ENCODE measurements at regions not wholly inside any gene's neighbourhood (a gene's known extent, or its start where the extent isn't known, plus 50 kb on each side); places are given as distances from the start of the nearest gene placed in this dataset.

DNA sequence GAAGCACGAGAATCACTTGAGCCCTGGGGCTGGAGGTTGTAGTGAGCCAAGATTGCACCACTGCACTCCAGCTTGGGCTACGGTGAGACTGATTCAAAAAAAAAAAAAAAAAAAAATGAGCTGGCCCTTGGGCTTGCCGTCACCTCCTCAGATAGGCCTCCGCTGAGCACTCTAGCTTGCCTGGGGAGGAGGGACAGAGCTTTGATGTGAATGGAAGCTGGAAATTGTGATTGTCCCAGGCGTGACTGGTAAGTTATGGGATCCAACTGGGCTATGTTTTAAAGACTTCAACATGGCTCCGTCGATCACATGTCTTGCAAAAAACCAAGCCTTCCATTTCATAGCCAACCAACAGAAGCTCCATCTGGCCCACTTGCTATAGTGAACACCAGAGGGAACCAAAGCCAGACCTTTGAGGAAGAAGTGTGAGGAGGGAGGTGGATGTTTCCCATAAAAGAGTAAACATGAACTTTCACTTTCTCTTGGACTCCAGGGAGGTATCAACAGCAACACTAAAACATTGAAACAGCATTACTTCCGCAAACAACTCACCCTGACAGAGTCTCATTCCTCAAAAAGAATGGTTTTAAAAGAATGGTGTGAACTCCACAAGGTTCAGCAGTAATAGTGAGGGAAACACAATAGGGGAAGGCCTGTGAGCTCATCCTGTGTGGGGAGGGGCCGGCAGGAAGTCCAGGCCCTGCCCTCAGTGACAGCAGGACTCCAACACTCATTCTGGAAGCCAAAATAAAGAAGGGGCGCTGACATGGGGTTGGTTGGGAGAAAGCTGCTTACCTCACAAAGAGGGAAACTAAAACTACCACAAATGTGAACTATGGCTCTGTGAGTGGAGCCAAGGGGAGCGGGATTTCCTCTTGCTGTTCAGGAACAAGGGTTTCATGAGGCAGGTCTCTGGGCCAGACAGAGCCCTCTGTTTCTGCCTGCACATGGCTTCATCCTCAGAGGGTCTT lies 59.2 kb upstream of the IL12A start:
- Histone ChIP-seq H3K36me3 (replicated peaks in 1 of 2; ENCODE audit: control insufficient read depth in 2 of 2, insufficient read depth in 2 of 2, low read length in 2 of 2) (no peaks in the 10 kb centered on the region), H2AK5ac (ENCODE audit: low read depth, low read length) (no peak overlapping the region), H3K27ac (replicated peaks; ENCODE audit: low read length) (no peak overlapping the region), H2BK15ac (ENCODE audit: low read length) (no peak overlapping the region), H4K91ac (ENCODE audit: low read depth, low read length, poor library complexity) (no peak overlapping the region), H3K4me3 (ENCODE audit: low read length in 2 of 2) (no peak overlapping the region), H2BK5ac (ENCODE audit: low read length) (no peak overlapping the region), H3K14ac (ENCODE audit: low read length) (no peak overlapping the region), H3K79me1 (ENCODE audit: low read depth, low read length) (no peaks in the 10 kb centered on the region), H2AFZ (ENCODE audit: low read length) (peak overlapping the region; percentile 76), H3K4me2 (ENCODE audit: insufficient read depth, low read length, poor library complexity, severe bottlenecking) (no peak overlapping the region), H2BK12ac (ENCODE audit: low read length) (no peak overlapping the region), H3K9me3 (replicated peaks in 1 of 2; ENCODE audit: control insufficient read depth in 2 of 2, insufficient read depth in 1 of 2, low read depth in 1 of 2, low read length in 2 of 2) (peaks cover 5 to 7% of the 10 kb centered on the region in 2 donors), H2BK120ac (ENCODE audit: low read depth, low read length) (no peak overlapping the region), H3K9ac (ENCODE audit: low read depth, low read length, poor library complexity) (no peak overlapping the region), H4K8ac (ENCODE audit: low read depth, low read length) (no peak overlapping the region), H3K27me3 (ENCODE audit: control insufficient read depth in 3 of 3, insufficient read depth in 3 of 3, low read depth in 1 of 3, low read length in 3 of 3) (no peaks in the 10 kb centered on the region), H3K4me1 (ENCODE audit: control insufficient read depth in 2 of 2, insufficient read depth in 1 of 2, low read depth in 1 of 2, low read length in 2 of 2) (peaks cover 0 to 11% of the 10 kb centered on the region in 2 donors), H3K23ac (ENCODE audit: low read depth, low read length, poor library complexity) (no peak overlapping the region), H3K4ac (ENCODE audit: low read length) (no peak overlapping the region), H3K18ac (ENCODE audit: low read length) (peak overlapping the region; percentile 59)
- no peak for DNase-seq (ENCODE audit: low spot score)
- WGBS, 2 donors (ENCODE audit: extremely low coverage in 2 of 2, insufficient read length in 2 of 2, insufficient replicate concordance in 1 of 2), result no CpG with 5 or more reads among the region's 11 CpGs

DNA sequence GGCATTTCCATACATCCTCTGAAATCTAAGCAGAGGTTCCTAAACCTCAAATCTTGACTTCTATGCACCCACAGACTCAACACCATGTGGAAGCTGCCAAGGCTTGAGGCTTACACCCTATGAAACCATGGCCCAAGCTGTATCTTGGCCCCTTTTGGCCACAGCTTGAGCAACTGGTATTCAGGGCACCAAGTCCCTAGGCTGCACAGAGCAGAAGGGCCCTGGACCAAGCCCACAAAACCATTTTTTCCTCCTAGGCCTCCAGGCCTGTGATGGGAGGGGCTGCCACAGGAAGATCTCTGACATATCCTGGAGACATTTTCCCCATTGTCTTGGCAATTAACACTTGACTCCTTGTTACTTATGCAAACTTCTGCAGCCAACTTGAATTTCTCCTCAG lies 54.4 kb upstream of the IL12A start:
- H2AK5ac ChIP-seq (ENCODE audit: low read depth, low read length), result no peak overlapping the region
- H3K4me2 ChIP-seq (ENCODE audit: insufficient read depth, low read length, poor library complexity, severe bottlenecking), result no peak overlapping the region
- no peak overlapping the region for H2BK12ac ChIP-seq (ENCODE audit: low read length)
- no peak overlapping the region for H3K4me3 ChIP-seq (ENCODE audit: low read length in 2 of 2)
- H3K18ac ChIP-seq (ENCODE audit: low read length), result no peak overlapping the region
- no peak overlapping the region for H4K8ac ChIP-seq (ENCODE audit: low read depth, low read length)
- no peaks in the 10 kb centered on the region for H3K79me1 ChIP-seq (ENCODE audit: low read depth, low read length)
- DNase-seq (ENCODE audit: low spot score), result no peak
- no peak overlapping the region for H3K27ac ChIP-seq (replicated peaks; ENCODE audit: low read length)
- no peak overlapping the region for H3K4ac ChIP-seq (ENCODE audit: low read length)
- H3K9ac ChIP-seq (ENCODE audit: low read depth, low read length, poor library complexity), result no peak overlapping the region
- H3K9me3 ChIP-seq (replicated peaks in 1 of 2; ENCODE audit: control insufficient read depth in 2 of 2, insufficient read depth in 1 of 2, low read depth in 1 of 2, low read length in 2 of 2), result peaks cover 5 to 7% of the 10 kb centered on the region in 2 donors
- no peak overlapping the region for H2BK15ac ChIP-seq (ENCODE audit: low read length)
- H2BK5ac ChIP-seq (ENCODE audit: low read length), result no peak overlapping the region
- no peak overlapping the region for H3K23ac ChIP-seq (ENCODE audit: low read depth, low read length, poor library complexity)
- H4K91ac ChIP-seq (ENCODE audit: low read depth, low read length, poor library complexity), result no peak overlapping the region
- no peak overlapping the region for H2BK120ac ChIP-seq (ENCODE audit: low read depth, low read length)
- H3K36me3 ChIP-seq (replicated peaks in 1 of 2; ENCODE audit: control insufficient read depth in 2 of 2, insufficient read depth in 2 of 2, low read length in 2 of 2), result no peaks in the 10 kb centered on the region
- H3K27me3 ChIP-seq (ENCODE audit: control insufficient read depth in 3 of 3, insufficient read depth in 3 of 3, low read depth in 1 of 3, low read length in 3 of 3), result no peaks in the 10 kb centered on the region
- no peak overlapping the region for H3K14ac ChIP-seq (ENCODE audit: low read length)
- H2AFZ ChIP-seq (ENCODE audit: low read length), result no peak overlapping the region
- peaks cover 0 to 7% of the 10 kb centered on the region in 2 donors for H3K4me1 ChIP-seq (ENCODE audit: control insufficient read depth in 2 of 2, insufficient read depth in 1 of 2, low read depth in 1 of 2, low read length in 2 of 2)

DNA sequence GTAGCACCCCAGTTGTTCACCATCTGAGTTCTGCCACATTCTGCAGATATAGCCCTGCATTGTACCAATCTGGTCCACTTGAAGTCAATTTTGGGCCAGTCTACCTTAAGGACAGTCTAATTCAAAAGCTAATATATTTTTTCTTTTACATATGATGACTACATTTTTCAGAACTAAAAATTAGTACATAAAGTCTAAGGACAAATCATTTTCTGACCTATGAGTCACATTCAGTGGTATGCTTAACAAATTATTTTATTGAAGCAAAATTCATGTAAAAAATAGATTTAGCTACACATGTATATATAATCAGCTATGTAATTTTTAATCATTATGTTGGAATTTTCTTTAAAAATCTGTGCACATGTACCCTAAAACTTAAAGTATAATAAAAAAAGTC lies 52.1 kb upstream of the IL12A start:
- no peak overlapping the region for H2BK15ac ChIP-seq (ENCODE audit: low read length)

DNA sequence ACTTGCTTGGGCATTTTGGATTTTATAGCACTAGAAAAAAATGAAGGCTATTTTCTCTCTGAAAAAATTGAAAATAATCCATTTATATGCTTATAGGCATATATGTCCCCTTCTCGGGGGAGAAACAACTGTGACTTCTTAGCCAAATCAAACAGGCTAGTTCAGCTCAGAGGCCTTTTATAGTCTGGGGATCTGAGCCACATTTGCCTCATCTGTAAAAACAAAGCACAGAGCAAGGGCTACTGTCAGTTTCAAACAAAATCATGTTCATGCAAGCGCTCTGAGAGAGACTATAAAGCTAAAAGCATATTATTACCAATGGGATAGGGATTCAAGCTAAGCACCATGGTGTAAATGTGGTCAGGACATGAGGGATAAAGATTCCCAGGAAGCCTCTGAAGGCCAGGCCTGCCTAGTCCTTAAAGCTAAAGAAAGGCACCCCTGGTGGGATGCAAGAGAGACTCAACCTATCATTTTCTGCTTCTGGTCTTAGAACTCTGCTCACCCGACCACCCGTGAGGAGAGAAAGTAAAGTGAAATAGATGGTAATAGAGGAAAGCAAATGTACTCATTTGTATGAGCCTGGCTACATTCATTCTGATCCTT lies 51.0 kb upstream of the IL12A start:
- no CpG with 5 or more reads among the region's 4 CpGs for WGBS, 2 donors (ENCODE audit: extremely low coverage in 2 of 2, insufficient read length in 2 of 2, insufficient replicate concordance in 1 of 2)
- no peak overlapping the region for H3K14ac ChIP-seq (ENCODE audit: low read length)
- no peaks in the 10 kb centered on the region for H3K36me3 ChIP-seq (replicated peaks in 1 of 2; ENCODE audit: control insufficient read depth in 2 of 2, insufficient read depth in 2 of 2, low read length in 2 of 2)
- H3K4me2 ChIP-seq (ENCODE audit: insufficient read depth, low read length, poor library complexity, severe bottlenecking), result no peak overlapping the region
- H4K91ac ChIP-seq (ENCODE audit: low read depth, low read length, poor library complexity), result no peak overlapping the region
- H2BK15ac ChIP-seq (ENCODE audit: low read length), result no peak overlapping the region
- no peak overlapping the region for H2BK5ac ChIP-seq (ENCODE audit: low read length)
- H3K9ac ChIP-seq (ENCODE audit: low read depth, low read length, poor library complexity), result no peak overlapping the region
- no peak overlapping the region for H3K4ac ChIP-seq (ENCODE audit: low read length)
- no peaks in the 10 kb centered on the region for H3K79me1 ChIP-seq (ENCODE audit: low read depth, low read length)
- no peak overlapping the region for H3K27ac ChIP-seq (replicated peaks; ENCODE audit: low read length)
- H4K8ac ChIP-seq (ENCODE audit: low read depth, low read length), result no peak overlapping the region
- no peak overlapping the region for H3K4me3 ChIP-seq (ENCODE audit: low read length in 2 of 2)
- H3K9me3 ChIP-seq (replicated peaks in 1 of 2; ENCODE audit: control insufficient read depth in 2 of 2, insufficient read depth in 1 of 2, low read depth in 1 of 2, low read length in 2 of 2), result peaks cover 5 to 7% of the 10 kb centered on the region in 2 donors
- no peaks in the 10 kb centered on the region for H3K27me3 ChIP-seq (ENCODE audit: control insufficient read depth in 3 of 3, insufficient read depth in 3 of 3, low read depth in 1 of 3, low read length in 3 of 3)
- no peak overlapping the region for H3K18ac ChIP-seq (ENCODE audit: low read length)
- H3K4me1 ChIP-seq (ENCODE audit: control insufficient read depth in 2 of 2, insufficient read depth in 1 of 2, low read depth in 1 of 2, low read length in 2 of 2), result no peaks in the 10 kb centered on the region
- no peak overlapping the region for H2AFZ ChIP-seq (ENCODE audit: low read length)
- DNase-seq (ENCODE audit: low spot score), result no peak
- H2AK5ac ChIP-seq (ENCODE audit: low read depth, low read length), result no peak overlapping the region
- no peak overlapping the region for H2BK120ac ChIP-seq (ENCODE audit: low read depth, low read length)
- H2BK12ac ChIP-seq (ENCODE audit: low read length), result no peak overlapping the region
- no peak overlapping the region for H3K23ac ChIP-seq (ENCODE audit: low read depth, low read length, poor library complexity)

More for the DNA sequence above, 52.1 kb upstream of the IL12A start:
- Histone ChIP-seq H3K4me2 (ENCODE audit: insufficient read depth, low read length, poor library complexity, severe bottlenecking) (no peak overlapping the region), H3K79me1 (ENCODE audit: low read depth, low read length) (no peaks in the 10 kb centered on the region), H2BK12ac (ENCODE audit: low read length) (no peak overlapping the region), H2BK120ac (ENCODE audit: low read depth, low read length) (no peak overlapping the region), H3K4me3 (ENCODE audit: low read length in 2 of 2) (no peak overlapping the region), H4K8ac (ENCODE audit: low read depth, low read length) (no peak overlapping the region), H4K91ac (ENCODE audit: low read depth, low read length, poor library complexity) (no peak overlapping the region), H3K23ac (ENCODE audit: low read depth, low read length, poor library complexity) (no peak overlapping the region), H3K27me3 (ENCODE audit: control insufficient read depth in 3 of 3, insufficient read depth in 3 of 3, low read depth in 1 of 3, low read length in 3 of 3) (no peaks in the 10 kb centered on the region), H2AFZ (ENCODE audit: low read length) (no peak overlapping the region), H3K27ac (replicated peaks; ENCODE audit: low read length) (no peak overlapping the region), H3K36me3 (replicated peaks in 1 of 2; ENCODE audit: control insufficient read depth in 2 of 2, insufficient read depth in 2 of 2, low read length in 2 of 2) (no peaks in the 10 kb centered on the region), H3K4ac (ENCODE audit: low read length) (no peak overlapping the region), H3K9me3 (replicated peaks in 1 of 2; ENCODE audit: control insufficient read depth in 2 of 2, insufficient read depth in 1 of 2, low read depth in 1 of 2, low read length in 2 of 2) (peaks cover 5 to 7% of the 10 kb centered on the region in 2 donors), H3K18ac (ENCODE audit: low read length) (no peak overlapping the region), H2AK5ac (ENCODE audit: low read depth, low read length) (no peak overlapping the region), H3K4me1 (ENCODE audit: control insufficient read depth in 2 of 2, insufficient read depth in 1 of 2, low read depth in 1 of 2, low read length in 2 of 2) (no peaks in the 10 kb centered on the region), H3K9ac (ENCODE audit: low read depth, low read length, poor library complexity) (no peak overlapping the region), H3K14ac (ENCODE audit: low read length) (no peak overlapping the region), H2BK5ac (ENCODE audit: low read length) (no peak overlapping the region)
- DNase-seq (ENCODE audit: low spot score), result no peak

Measured in neuronal stem cell (in vitro differentiated cells).